GM12864 (cell line): ENCODE measurements at regions not wholly inside any gene's neighbourhood (a gene's known extent, or its start where the extent isn't known, plus 50 kb on each side); places are given as distances from the start of the nearest gene placed in this dataset.

Experiments
- DNase-seq: peaks from one replicate; pipeline ENCODE4 v3.0.0-alpha.2; 2011; ENCODE audit warnings: low read depth
- H3K4me3 ChIP-seq: 2 replicates; pipeline ENCODE4 v1.5.1; 2011; ENCODE audit warnings: mild to moderate bottlenecking, low read depth, low read length, control low read depth
- TF ChIP-seq, protein P1 (sequence below): IDR thresholded peaks from 2 replicates; pipeline ENCODE4 v1.5.1; 2011; ENCODE audit warnings: low read depth, mild to moderate bottlenecking, moderate library complexity, low read length, control low read depth, inconsistent platforms; ENCODE audit errors: missing control alignments

DNA sequence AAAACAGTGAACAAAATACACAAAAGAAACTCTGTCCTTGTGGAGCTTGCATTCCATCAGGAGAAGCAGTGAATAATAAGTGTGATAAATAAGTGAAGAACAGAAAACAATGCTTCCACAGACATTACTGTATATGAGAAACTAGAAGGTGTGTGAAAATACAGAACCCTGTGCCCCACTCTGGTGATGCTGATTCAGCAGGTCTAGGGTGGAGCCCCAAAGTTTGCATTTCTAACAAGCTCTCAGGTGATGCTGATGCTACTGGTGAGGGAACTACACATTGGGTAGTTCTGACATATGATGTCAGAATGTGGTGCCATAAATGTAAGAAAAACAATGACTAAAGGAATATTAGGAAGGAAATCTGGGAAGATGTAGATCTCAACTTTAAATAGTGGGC lies 601.4 kb upstream of the BTBD3 start:
- TF ChIP-seq, protein P1, sequence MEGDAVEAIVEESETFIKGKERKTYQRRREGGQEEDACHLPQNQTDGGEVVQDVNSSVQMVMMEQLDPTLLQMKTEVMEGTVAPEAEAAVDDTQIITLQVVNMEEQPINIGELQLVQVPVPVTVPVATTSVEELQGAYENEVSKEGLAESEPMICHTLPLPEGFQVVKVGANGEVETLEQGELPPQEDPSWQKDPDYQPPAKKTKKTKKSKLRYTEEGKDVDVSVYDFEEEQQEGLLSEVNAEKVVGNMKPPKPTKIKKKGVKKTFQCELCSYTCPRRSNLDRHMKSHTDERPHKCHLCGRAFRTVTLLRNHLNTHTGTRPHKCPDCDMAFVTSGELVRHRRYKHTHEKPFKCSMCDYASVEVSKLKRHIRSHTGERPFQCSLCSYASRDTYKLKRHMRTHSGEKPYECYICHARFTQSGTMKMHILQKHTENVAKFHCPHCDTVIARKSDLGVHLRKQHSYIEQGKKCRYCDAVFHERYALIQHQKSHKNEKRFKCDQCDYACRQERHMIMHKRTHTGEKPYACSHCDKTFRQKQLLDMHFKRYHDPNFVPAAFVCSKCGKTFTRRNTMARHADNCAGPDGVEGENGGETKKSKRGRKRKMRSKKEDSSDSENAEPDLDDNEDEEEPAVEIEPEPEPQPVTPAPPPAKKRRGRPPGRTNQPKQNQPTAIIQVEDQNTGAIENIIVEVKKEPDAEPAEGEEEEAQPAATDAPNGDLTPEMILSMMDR, result no peak
- DNase-seq, result no peak
- H3K4me3 ChIP-seq, result no peak overlapping the region

DNA sequence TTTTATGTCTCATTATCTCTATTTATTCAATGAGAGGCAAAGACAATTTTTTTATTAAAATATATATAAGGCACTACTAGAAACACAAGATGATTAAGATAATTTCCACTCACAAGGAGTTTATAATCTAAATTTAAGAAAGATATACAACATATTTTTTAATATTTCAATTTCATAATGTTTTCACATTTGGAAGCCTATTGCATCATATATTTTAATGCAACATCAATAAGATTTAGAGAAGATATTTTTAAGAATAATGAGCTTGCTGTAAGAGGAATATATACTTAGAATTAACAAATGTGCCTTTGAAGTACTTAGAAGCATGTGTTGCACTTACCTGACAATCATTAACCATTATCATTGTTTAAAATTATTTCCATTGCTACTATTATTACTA lies 597.7 kb upstream of the BTBD3 start:
- TF ChIP-seq, protein P1, result no peak
- DNase-seq, result no peak
- no peak overlapping the region for H3K4me3 ChIP-seq

DNA sequence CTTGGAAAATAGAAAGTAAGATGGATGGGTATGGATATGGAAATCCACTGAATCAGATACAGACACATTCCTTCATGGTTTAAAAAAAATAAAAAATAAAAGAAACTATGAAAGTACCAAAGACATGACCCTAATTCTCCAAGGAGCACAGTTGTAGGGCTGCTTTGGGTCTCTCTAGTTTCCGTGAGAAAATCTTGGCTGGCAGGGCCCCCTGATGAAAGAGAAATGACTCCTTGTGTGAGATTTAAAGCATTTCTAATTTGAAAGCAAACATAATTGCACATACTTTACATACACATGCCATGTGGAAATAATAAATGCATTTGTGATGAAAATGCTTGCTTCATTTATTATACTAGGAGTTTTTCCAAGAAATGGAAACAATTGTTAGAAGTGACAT lies 593.9 kb upstream of the BTBD3 start:
- DNase-seq, result no peak
- TF ChIP-seq, protein P1, result no peak
- no peak overlapping the region for H3K4me3 ChIP-seq

DNA sequence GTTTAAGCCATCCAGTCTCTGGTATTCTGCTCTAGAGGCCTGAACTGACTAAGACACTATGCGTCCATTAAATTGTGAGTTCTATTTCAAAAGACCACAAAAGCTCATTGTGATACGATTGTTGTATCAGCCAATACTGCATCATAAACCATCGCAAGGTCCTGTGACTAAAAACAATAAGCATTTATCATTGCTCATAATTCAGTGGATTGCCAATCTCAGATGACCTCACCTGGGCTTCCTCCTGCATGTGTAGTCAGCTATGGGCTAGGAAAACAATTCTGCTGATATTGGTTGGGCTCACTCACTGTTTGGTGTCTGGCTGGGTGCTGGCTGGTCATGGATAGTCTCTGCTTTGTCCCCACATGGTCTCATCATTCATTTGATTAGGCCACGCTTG lies 592.7 kb upstream of the BTBD3 start:
- no peak for DNase-seq
- H3K4me3 ChIP-seq, result no peak overlapping the region
- TF ChIP-seq, protein P1, result no peak

DNA sequence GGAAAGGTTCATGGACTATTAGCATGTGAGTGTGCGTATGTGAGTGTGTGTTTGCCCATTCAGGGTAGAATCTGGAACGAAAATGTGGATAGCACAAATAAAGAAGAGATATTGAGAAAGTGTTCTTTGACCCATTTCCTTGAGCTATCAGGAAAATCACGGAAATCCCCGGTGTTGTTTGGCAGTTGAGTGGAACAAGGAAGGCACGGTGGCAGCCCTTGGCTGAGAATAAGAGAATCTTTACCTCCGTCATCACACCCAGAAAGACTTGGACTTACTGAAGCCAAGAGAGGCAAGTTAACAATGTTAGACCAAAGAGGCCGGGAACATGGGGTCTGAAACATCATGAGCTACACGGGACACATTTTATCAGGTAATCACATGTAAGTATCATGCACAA lies 588.9 kb upstream of the BTBD3 start:
- no peak for DNase-seq

DNA sequence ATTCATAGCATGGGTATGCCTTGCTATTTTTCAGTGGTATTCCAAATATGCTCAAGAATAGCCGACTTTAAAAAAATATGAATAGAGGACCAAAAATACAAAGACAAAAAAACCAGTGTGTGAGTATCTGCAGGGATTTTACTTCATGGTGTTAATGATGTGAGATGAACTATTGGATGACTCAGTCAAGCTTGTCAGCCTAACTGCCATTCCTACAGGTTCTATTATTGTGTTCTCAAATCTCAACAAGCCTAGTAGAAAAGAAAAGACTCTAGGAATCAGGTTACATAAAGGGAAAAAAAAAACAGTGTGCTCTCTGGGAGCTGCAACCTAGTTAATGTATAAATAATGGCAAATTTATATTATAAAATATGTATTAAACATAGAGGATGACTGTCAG lies 588.4 kb upstream of the BTBD3 start:
- DNase-seq, result no peak
- no peak overlapping the region for H3K4me3 ChIP-seq
- TF ChIP-seq, protein P1, result no peak

More for the DNA sequence above, 588.9 kb upstream of the BTBD3 start:
- TF ChIP-seq, protein P1, result no peak
- H3K4me3 ChIP-seq, result no peak overlapping the region

DNA sequence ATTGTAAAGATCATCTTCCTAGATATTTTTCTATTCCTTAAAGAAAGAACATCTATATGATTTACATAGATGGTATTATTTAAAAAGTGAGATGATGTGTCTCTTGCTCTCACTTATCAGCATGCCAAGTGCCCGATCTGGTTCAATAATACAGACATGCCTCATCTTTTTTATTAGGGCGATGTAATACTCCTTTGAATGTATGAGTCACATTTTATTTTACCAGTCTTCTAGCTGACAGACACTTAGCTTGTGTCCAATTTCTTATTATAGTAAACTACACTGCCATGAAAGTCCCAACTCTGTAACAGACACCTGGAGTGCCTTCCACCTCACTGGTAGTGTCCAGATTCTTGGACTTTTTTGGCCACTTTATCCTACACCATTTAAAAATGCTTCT lies 586.6 kb upstream of the BTBD3 start:
- no peak overlapping the region for H3K4me3 ChIP-seq
- DNase-seq, result no peak
- TF ChIP-seq, protein P1, result no peak
